ENCODE measurements at regions not wholly inside any gene's neighbourhood (a gene's known extent, or its start where the extent isn't known, plus 50 kb on each side); places are given as distances from the start of the nearest gene placed in this dataset.

DNA sequence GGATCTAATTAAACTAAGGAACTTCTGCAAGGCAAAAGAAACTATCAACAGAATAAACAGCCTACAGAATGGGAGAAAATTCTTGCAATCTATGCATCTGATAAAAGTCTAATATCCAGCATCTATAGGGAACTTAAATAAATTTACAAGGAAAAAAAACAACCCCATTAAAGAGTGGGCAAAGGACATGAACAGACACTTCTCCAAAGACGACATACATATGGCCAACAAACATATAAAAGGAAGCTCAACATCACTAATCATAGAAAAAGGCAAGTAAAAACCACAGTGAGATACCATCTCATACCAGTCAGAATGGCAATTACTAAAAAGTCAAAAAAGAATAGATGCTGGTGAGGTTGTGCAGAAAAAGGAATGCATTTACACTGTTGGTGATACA, 134.8 kb upstream of the PAQR3 start:
- Histone ChIP-seq H3K4me1 (ENCODE audit: control insufficient read depth, insufficient read depth, low read length) (no peaks in the 10 kb centered on the region), H3K4me3 (ENCODE audit: low read depth, low read length) (no peak overlapping the region), H3K27me3 (ENCODE audit: control insufficient read depth, insufficient read depth, low read length) (no peaks in the 10 kb centered on the region), H3K9me3 (ENCODE audit: control insufficient read depth, insufficient read depth, low read length) (peaks cover 5% of the 10 kb centered on the region), H3K36me3 (ENCODE audit: control insufficient read depth, insufficient read depth, low read length) (no peaks in the 10 kb centered on the region), H3K27ac (ENCODE audit: low read depth, low read length) (no peak overlapping the region)
- no peak for DNase-seq (ENCODE audit: low read depth in 4 of 6, low spot score in 6 of 6)
- WGBS (ENCODE audit: insufficient coverage): no CpG with 5 or more reads among the region's 1 CpG

DNA sequence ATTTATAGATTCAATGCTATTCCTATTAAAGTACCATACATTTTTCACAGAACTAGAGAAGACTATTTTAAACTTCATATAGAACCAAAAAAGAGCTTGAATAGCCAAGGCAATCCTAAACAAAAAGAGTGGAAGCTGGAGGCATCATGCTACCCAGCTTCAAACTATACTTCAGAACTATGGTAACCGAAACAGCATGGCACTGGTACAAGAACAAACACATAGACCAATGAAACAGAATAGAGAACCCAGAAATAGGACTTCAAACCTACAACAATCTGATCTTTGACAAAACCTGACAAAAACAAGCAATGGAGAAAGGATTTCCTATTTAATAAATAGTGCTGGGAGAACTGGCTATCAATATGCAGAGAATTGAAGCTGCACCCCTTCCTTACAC, 134.2 kb upstream of the PAQR3 start:
- Histone ChIP-seq H3K4me1 (ENCODE audit: control insufficient read depth, insufficient read depth, low read length) (no peaks in the 10 kb centered on the region), H3K9me3 (ENCODE audit: control insufficient read depth, insufficient read depth, low read length) (peaks cover 5% of the 10 kb centered on the region), H3K27me3 (ENCODE audit: control insufficient read depth, insufficient read depth, low read length) (no peaks in the 10 kb centered on the region), H3K4me3 (ENCODE audit: low read depth, low read length) (no peak overlapping the region), H3K27ac (ENCODE audit: low read depth, low read length) (no peak overlapping the region), H3K36me3 (ENCODE audit: control insufficient read depth, insufficient read depth, low read length) (no peaks in the 10 kb centered on the region)
- no CpG with 5 or more reads among the region's 1 CpG for WGBS (ENCODE audit: insufficient coverage)
- no peak for DNase-seq (ENCODE audit: low read depth in 4 of 6, low spot score in 6 of 6)

DNA sequence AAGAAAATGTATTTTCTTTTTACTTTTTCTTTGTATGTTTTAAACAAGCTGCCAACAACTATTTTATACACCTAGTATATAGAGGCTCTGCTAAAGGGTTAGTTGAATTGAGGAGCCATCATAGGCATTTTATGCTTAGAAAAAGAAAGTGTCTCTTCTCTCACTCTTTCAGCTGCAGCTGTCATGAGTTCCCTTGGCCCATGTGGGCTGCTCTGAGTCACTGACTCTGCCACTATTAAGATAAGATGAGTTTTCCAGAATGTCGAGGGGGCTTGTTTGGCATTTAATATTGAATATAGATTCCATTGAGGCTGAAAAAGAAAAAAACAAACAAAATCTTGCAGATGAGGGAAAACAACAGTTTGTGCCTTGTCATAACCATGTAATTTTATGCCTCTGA, 126.0 kb upstream of the PAQR3 start:
- WGBS (ENCODE audit: insufficient coverage): 50% methylated on average over 1 of the region's 1 CpG
- H3K27me3 ChIP-seq (ENCODE audit: control insufficient read depth, insufficient read depth, low read length): no peaks in the 10 kb centered on the region
- H3K4me3 ChIP-seq (ENCODE audit: low read depth, low read length): no peak overlapping the region

DNA sequence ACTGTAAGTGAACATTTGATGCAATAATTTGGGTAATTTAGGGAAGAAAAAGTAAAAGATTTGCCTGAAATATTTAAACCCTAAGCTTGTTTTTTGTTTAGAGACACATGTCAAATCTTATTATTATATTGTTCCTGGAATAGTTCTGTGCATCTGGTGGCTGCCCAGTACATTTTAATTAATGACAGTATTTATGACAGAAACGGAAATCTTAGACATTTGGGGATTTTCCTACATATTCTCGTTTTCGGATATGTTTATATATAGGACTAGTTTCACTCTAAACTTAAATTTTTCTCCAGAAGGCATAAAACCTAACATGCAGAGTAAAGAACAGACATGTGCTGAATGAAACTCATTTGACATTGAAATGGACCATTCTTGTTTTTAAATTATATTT, 125.6 kb upstream of the PAQR3 start:
- H3K9me3 ChIP-seq (ENCODE audit: control insufficient read depth, insufficient read depth, low read length): no peaks in the 10 kb centered on the region
- no peaks in the 10 kb centered on the region for H3K36me3 ChIP-seq (ENCODE audit: control insufficient read depth, insufficient read depth, low read length)
- no CpG with 5 or more reads among the region's 3 CpGs for WGBS (ENCODE audit: insufficient coverage)
- no peak for DNase-seq (ENCODE audit: low read depth in 4 of 6, low spot score in 6 of 6)
- no peaks in the 10 kb centered on the region for H3K4me1 ChIP-seq (ENCODE audit: control insufficient read depth, insufficient read depth, low read length)
- H3K27me3 ChIP-seq (ENCODE audit: control insufficient read depth, insufficient read depth, low read length): no peaks in the 10 kb centered on the region
- H3K4me3 ChIP-seq (ENCODE audit: low read depth, low read length): no peak overlapping the region
- no peak overlapping the region for H3K27ac ChIP-seq (ENCODE audit: low read depth, low read length)

More for the DNA sequence above, 126.0 kb upstream of the PAQR3 start:
- DNase-seq (ENCODE audit: low read depth in 4 of 6, low spot score in 6 of 6): no peak
- H3K9me3 ChIP-seq (ENCODE audit: control insufficient read depth, insufficient read depth, low read length): no peaks in the 10 kb centered on the region
- no peaks in the 10 kb centered on the region for H3K36me3 ChIP-seq (ENCODE audit: control insufficient read depth, insufficient read depth, low read length)
- no peaks in the 10 kb centered on the region for H3K4me1 ChIP-seq (ENCODE audit: control insufficient read depth, insufficient read depth, low read length)
- H3K27ac ChIP-seq (ENCODE audit: low read depth, low read length): no peak overlapping the region

DNA sequence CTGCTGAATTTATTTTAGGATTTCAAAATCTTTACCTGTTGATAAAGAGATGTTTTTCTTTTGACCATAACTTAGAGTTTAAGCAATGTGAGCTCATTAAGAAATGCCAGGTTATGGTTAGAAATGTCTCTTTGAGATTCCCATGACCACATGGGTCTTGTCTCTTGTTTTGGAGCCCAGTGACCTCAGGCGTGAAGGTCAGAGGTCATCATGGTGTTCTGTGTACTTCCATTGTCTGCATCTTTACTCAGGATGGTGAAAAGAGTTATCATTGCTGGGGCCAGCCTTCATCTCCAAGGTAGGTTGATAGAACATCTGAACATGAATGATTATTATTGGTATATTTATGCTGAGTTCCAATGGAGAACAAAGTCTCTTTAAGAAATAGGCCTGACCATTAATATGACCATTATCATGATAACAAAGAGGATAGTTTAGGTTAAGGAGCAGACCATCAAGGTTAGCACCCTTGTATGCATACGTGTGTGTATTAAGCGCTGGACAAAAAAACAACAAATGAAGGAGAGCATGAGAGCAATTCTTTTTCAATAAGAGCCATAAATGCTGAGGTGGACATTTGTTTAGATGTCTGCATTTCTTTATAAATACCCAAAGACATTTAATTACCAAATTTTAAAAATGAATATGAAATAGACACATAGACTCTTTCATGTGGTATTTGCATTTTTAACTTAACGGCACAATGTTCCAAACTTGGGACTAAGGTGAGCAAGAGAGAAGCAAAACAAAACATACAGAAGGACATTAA, 120.6 kb upstream of the PAQR3 start:
- Histone ChIP-seq H3K36me3 (ENCODE audit: control insufficient read depth, insufficient read depth, low read length) (no peaks in the 10 kb centered on the region), H3K27ac (ENCODE audit: low read depth, low read length) (no peak overlapping the region), H3K4me3 (ENCODE audit: low read depth, low read length) (no peak overlapping the region), H3K9me3 (ENCODE audit: control insufficient read depth, insufficient read depth, low read length) (no peaks in the 10 kb centered on the region), H3K27me3 (ENCODE audit: control insufficient read depth, insufficient read depth, low read length) (no peaks in the 10 kb centered on the region), H3K4me1 (ENCODE audit: control insufficient read depth, insufficient read depth, low read length) (no peaks in the 10 kb centered on the region)
- 79% methylated on average over 3 of the region's 4 CpGs for whole genome bisulfite sequencing (ENCODE audit: insufficient coverage)
- no peak for DNase-seq (ENCODE audit: low read depth in 4 of 6, low spot score in 6 of 6)

DNA sequence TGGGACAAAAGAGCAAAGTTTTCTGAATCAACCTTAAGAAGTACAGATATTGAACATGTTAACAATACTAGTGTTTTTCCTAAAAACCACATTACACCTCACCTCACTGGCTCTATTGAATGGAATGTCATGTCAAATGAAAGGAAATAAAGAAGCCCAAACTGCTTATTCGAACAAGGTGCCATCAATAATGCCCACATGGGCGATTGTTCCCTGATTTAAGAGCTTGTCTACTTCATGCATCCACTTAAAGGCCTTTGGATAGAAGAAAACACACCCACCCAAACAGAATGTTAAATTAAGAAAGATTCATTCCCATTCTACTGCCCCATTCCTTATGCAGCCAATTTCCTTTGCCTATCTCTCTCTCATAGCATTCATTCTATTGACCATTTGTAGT, 118.5 kb upstream of the PAQR3 start:
- Histone ChIP-seq H3K4me1 (ENCODE audit: control insufficient read depth, insufficient read depth, low read length) (no peaks in the 10 kb centered on the region), H3K27me3 (ENCODE audit: control insufficient read depth, insufficient read depth, low read length) (no peaks in the 10 kb centered on the region), H3K9me3 (ENCODE audit: control insufficient read depth, insufficient read depth, low read length) (no peaks in the 10 kb centered on the region), H3K36me3 (ENCODE audit: control insufficient read depth, insufficient read depth, low read length) (no peaks in the 10 kb centered on the region), H3K27ac (ENCODE audit: low read depth, low read length) (no peak overlapping the region), H3K4me3 (ENCODE audit: low read depth, low read length) (no peak overlapping the region)
- no CpG with 5 or more reads among the region's 2 CpGs for WGBS (ENCODE audit: insufficient coverage)
- peak in 3 of 6 donors; percentile 53 to 84 (median 78) for DNase-seq (ENCODE audit: low read depth in 4 of 6, low spot score in 6 of 6)

DNA sequence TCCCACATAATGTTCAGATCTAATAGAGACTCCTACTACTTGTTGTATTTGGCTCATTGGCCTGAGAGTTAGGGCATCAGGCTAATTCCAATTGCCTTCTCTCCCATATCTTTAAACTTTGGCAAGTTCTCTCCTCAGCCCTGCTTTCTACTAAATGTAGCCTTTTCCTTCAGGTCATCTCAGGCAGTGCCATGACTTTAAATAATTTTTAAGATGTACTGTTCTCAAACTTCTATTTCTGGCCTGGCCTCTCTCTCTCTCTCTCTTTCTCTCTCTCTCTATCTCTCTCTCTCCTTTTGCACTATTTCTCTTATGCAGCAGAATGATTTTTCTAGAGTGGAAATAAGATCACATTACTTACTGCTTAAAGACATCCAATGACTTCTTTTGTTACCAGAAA, 114.5 kb upstream of the PAQR3 start:
- no peak overlapping the region for H3K4me3 ChIP-seq (ENCODE audit: low read depth, low read length)

DNA sequence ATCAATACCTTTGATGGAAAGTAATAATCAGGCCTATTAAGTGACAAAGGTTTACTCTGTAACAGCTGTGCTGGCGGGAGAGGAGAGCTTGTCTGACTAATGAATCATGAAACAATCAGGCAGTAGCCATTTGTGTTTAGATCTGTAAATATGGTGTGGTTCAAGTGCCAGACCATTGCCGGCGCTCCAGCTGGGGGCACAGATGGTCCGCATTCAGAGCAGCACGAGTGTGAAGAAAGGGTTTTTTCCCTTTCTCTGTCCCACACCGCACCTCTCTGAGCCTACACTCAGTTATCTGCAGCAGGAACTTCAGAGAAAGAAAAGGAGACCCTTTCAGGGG, 111.3 kb upstream of the PAQR3 start:
- H3K9me3 ChIP-seq (ENCODE audit: control insufficient read depth, insufficient read depth, low read length): no peaks in the 10 kb centered on the region
- H3K27ac ChIP-seq (ENCODE audit: low read depth, low read length): peak overlapping the region; percentile 42
- WGBS (ENCODE audit: insufficient coverage): 10% methylated on average over 1 of the region's 6 CpGs
- no peaks in the 10 kb centered on the region for H3K36me3 ChIP-seq (ENCODE audit: control insufficient read depth, insufficient read depth, low read length)
- no peak overlapping the region for H3K4me3 ChIP-seq (ENCODE audit: low read depth, low read length)
- peaks cover 2% of the 10 kb centered on the region for H3K27me3 ChIP-seq (ENCODE audit: control insufficient read depth, insufficient read depth, low read length)
- H3K4me1 ChIP-seq (ENCODE audit: control insufficient read depth, insufficient read depth, low read length): peaks cover 15% of the 10 kb centered on the region
- peak in 5 of 6 donors; percentile 31 to 93 (median 59) for DNase-seq (ENCODE audit: low read depth in 4 of 6, low spot score in 6 of 6)

More for the DNA sequence above, 114.5 kb upstream of the PAQR3 start:
- DNase-seq (ENCODE audit: low read depth in 4 of 6, low spot score in 6 of 6): no peak
- H3K9me3 ChIP-seq (ENCODE audit: control insufficient read depth, insufficient read depth, low read length): no peaks in the 10 kb centered on the region
- no peak overlapping the region for H3K27ac ChIP-seq (ENCODE audit: low read depth, low read length)
- peaks cover 11% of the 10 kb centered on the region for H3K4me1 ChIP-seq (ENCODE audit: control insufficient read depth, insufficient read depth, low read length)
- no peaks in the 10 kb centered on the region for H3K27me3 ChIP-seq (ENCODE audit: control insufficient read depth, insufficient read depth, low read length)
- H3K36me3 ChIP-seq (ENCODE audit: control insufficient read depth, insufficient read depth, low read length): no peaks in the 10 kb centered on the region

DNA sequence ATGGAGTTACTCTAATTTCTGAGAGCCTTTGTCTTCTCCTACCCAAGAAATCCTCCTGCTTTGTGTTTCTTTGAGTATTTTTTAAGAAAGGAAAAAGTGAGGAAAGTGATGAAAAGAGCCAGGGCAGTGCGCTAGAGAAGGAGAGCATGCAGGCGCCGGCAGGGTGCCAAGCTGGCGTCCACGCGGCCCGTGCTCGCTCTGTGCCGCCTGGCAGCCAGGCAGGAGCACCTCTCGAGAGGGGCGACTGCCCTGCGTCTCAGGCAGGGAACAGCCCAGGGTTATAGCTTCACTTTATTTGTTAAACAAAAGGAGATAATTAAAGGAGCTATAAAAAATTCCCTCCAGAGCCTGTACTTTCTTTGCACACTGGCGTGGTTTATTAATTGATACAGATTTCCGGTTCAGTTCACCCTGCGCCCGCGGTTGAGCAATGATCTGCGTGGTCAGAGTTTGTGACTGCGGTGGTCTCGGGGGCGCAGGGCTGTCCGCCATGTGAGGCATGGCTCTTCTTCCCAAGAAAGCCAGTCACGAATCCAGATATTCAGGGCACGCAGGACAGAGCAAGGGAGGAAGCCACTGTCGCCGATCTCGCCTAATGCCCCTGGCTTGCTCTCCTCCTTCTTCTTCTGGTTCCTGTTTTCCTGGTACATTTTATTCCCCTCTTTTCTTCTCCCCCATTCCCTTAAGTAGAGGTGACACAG, 110.8 kb upstream of the PAQR3 start:
- peaks cover 2% of the 10 kb centered on the region for H3K27me3 ChIP-seq (ENCODE audit: control insufficient read depth, insufficient read depth, low read length)
- H3K36me3 ChIP-seq (ENCODE audit: control insufficient read depth, insufficient read depth, low read length): no peaks in the 10 kb centered on the region
- peak in 4 of 6 donors; percentile 38 to 94 (median 52) for DNase-seq (ENCODE audit: low read depth in 4 of 6, low spot score in 6 of 6)
- H3K9me3 ChIP-seq (ENCODE audit: control insufficient read depth, insufficient read depth, low read length): no peaks in the 10 kb centered on the region
- peak overlapping the region; percentile 31 for H3K4me3 ChIP-seq (ENCODE audit: low read depth, low read length)
- H3K27ac ChIP-seq (ENCODE audit: low read depth, low read length): peak overlapping the region; percentile 42
- peaks cover 15% of the 10 kb centered on the region for H3K4me1 ChIP-seq (ENCODE audit: control insufficient read depth, insufficient read depth, low read length)
- 19% methylated on average over 22 of the region's 27 CpGs for WGBS (ENCODE audit: insufficient coverage)

DNA sequence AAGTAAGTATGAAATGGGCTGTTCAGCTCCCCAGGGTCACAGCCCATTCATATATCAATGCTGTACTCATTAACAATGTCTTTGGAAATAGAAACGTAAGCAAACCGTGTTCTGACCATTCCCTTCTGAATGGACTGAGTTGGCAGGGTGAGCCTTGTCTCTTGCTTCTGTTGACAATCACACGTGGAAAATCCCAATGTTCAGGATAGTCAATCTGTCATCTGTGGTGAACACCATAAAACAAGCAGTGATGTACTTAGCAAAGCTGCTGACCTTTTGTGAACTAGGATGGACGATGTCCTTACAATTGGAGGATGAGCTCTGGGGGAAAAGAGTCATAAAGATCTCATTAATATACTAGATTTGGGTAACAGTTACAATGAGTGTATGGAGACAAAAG, 109.6 kb upstream of the PAQR3 start:
- Histone ChIP-seq H3K4me1 (ENCODE audit: control insufficient read depth, insufficient read depth, low read length) (peaks cover 15% of the 10 kb centered on the region), H3K27ac (ENCODE audit: low read depth, low read length) (no peak overlapping the region), H3K4me3 (ENCODE audit: low read depth, low read length) (no peak overlapping the region), H3K27me3 (ENCODE audit: control insufficient read depth, insufficient read depth, low read length) (peaks cover 2% of the 10 kb centered on the region), H3K9me3 (ENCODE audit: control insufficient read depth, insufficient read depth, low read length) (no peaks in the 10 kb centered on the region), H3K36me3 (ENCODE audit: control insufficient read depth, insufficient read depth, low read length) (no peaks in the 10 kb centered on the region)
- WGBS (ENCODE audit: insufficient coverage): 39% methylated on average over 3 of the region's 4 CpGs
- peak in 1 of 6 donors; percentile 48 for DNase-seq (ENCODE audit: low read depth in 4 of 6, low spot score in 6 of 6)
